ENCODE measurements at regions not wholly inside any gene's neighbourhood (a gene's known extent, or its start where the extent isn't known, plus 50 kb on each side); places are given as distances from the start of the nearest gene placed in this dataset.

- DNase-seq = no peak
Observed at GRCh38 chr15:72916378-72916777, 132.8 kb upstream of the ADPGK start.

GRCh38 chr15:72915843-72916242 lies 132.3 kb upstream of the ADPGK start:
- no peak for DNase-seq

GRCh38 chr15:72912996-72913395 lies 129.4 kb upstream of the ADPGK start:
- DNase-seq = no peak

GRCh38 chr15:72912121-72912520 lies 128.6 kb upstream of the ADPGK start:
- DNase-seq = no peak

GRCh38 chr15:72911626-72912025 lies 128.1 kb upstream of the ADPGK start:
- DNase-seq = no peak

- no peak for DNase-seq
Observed at GRCh38 chr15:72908713-72909112, 125.2 kb upstream of the ADPGK start.

GRCh38 chr15:72907733-72908132 lies 124.2 kb upstream of the ADPGK start:
- no peak for DNase-seq

GRCh38 chr15:72902919-72903260 lies 119.3 kb upstream of the ADPGK start:
- no peak for DNase-seq

GRCh38 chr15:72902245-72902918 lies 118.8 kb upstream of the ADPGK start:
- DNase-seq = no peak

GRCh38 chr15:72892986-72893385 lies 109.4 kb upstream of the ADPGK start:
- no peak for DNase-seq

GRCh38 chr15:72890043-72890442 lies 106.5 kb upstream of the ADPGK start:
- no peak for DNase-seq

GRCh38 chr15:72889545-72889944 lies 106.0 kb upstream of the ADPGK start:
- DNase-seq = no peak

GRCh38 chr15:72888811-72889210 lies 105.3 kb upstream of the ADPGK start:
- DNase-seq = no peak

GRCh38 chr15:72888211-72888610 lies 104.7 kb upstream of the ADPGK start:
- DNase-seq = no peak

GRCh38 chr15:72887376-72887775 lies 103.8 kb upstream of the ADPGK start:
- no peak for DNase-seq

- DNase-seq = no peak
Observed at GRCh38 chr15:72884311-72884710, 100.8 kb upstream of the ADPGK start.

- peak; percentile 31 for DNase-seq
Observed at GRCh38 chr15:72873379-72874233, 90.0 kb upstream of the ADPGK start.

GRCh38 chr15:72872066-72872845 lies 88.7 kb upstream of the ADPGK start:
- DNase-seq = no peak

GRCh38 chr15:72866866-72867616 lies 83.5 kb upstream of the ADPGK start:
- no peak for DNase-seq

- DNase-seq = no peak
Observed at GRCh38 chr15:72866182-72866581, 82.6 kb upstream of the ADPGK start.

GRCh38 chr15:72865486-72865885 lies 81.9 kb upstream of the ADPGK start:
- no peak for DNase-seq

- no peak for DNase-seq
Observed at GRCh38 chr15:72864681-72865080, 81.1 kb upstream of the ADPGK start.

GRCh38 chr15:72861354-72861910 lies 77.9 kb upstream of the ADPGK start:
- no peak for DNase-seq

Measured in NCI-H2107 (cell line).